H1 (cell line): ENCODE measurements at regions not wholly inside any gene's neighbourhood (a gene's known extent, or its start where the extent isn't known, plus 50 kb on each side); places are given as distances from the start of the nearest gene placed in this dataset.
A peak's percentile ranks its signal among the peaks of the same experiment; 100 is the strongest.

ENCODE experiments used
- CTCF ChIA-PET: fragments of 300-600 bp; sonication (Branson Sonifier 250); formaldehyde crosslinking; loops from one replicate; lab custom pipeline; 2021; ENCODE audit not compliant: partially characterized antibody; lab: Charles Lee
- POLR2A ChIA-PET: fragments of 300-600 bp; sonication (Branson Sonifier 250); formaldehyde crosslinking; loops from one replicate; lab custom pipeline; 2021; ENCODE audit warnings: inconsistent platforms; ENCODE audit not compliant: partially characterized antibody; lab: Charles Lee
- DNase-seq, 2 experiments: peaks; one replicate each; pipeline versions ENCODE4 v3.0.0 to v3.0.0-alpha.2; 2010 to 2022; ENCODE audit warnings: low spot score in 2 of 2, low read depth in 1 of 2, mixed read lengths in 1 of 2
- FAIRE-seq: peaks from 2 replicates; lab custom pipeline; 2011; peaks lifted over from hg19 to GRCh38; lab: Jason Lieb, UNC
- H2AFZ ChIP-seq: 2 replicates; pipeline ENCODE4 v1.8.1; 2012; ENCODE audit warnings: low read length, inconsistent platforms
- H2AK5ac ChIP-seq: 2 replicates; pipeline ENCODE4 v1.6.1; 2013; ENCODE audit warnings: low read depth, low read length
- H2BK120ac ChIP-seq: replicated peaks from 2 replicates; pipeline ENCODE3; 2013; ENCODE audit warnings: low read depth, low read length, inconsistent platforms
- H2BK12ac ChIP-seq: 2 replicates; pipeline ENCODE4 v1.6.1; 2013; ENCODE audit warnings: low read depth, low read length
- H2BK15ac ChIP-seq: 2 replicates; pipeline ENCODE4 v1.6.1; 2013; ENCODE audit warnings: low read length
- H2BK20ac ChIP-seq: 2 replicates; pipeline ENCODE4 v1.6.1; 2013; ENCODE audit warnings: low read length
- H2BK5ac ChIP-seq: 2 replicates; pipeline ENCODE4 v1.6.1; 2013; ENCODE audit warnings: low read depth, low read length
- H3K14ac ChIP-seq: 2 replicates; pipeline ENCODE4 v1.6.1; 2013; ENCODE audit warnings: inconsistent platforms; ENCODE audit not compliant: insufficient read length
- H3K18ac ChIP-seq: 2 replicates; pipeline ENCODE4 v1.6.1; 2013; ENCODE audit warnings: low read length; ENCODE audit errors: extremely low read depth
- H3K23ac ChIP-seq: 2 replicates; pipeline ENCODE4 v1.6.1; 2013; ENCODE audit warnings: inconsistent platforms; ENCODE audit not compliant: insufficient read length
- H3K23me2 ChIP-seq: 2 replicates; pipeline ENCODE4 v1.6.1; 2013; ENCODE audit warnings: low read depth, low read length
- H3K27ac ChIP-seq: 2 replicates; pipeline ENCODE4 v1.6.1; 2011; ENCODE audit warnings: low read depth, low read length, inconsistent platforms
- H3K27me3 ChIP-seq, 4 experiments: replicated peaks in 1 of 4; 1 replicate in 1 of 4; 2 replicates in 3 of 4; pipeline versions ENCODE4 v1.6.1 to v1.8.1; 2011 to 2013; ENCODE audit warnings: low read length in 3 of 4, mild to moderate bottlenecking in 3 of 4, inconsistent platforms in 2 of 4, mixed read lengths in 2 of 4, moderate library complexity in 1 of 4; ENCODE audit not compliant: control insufficient read depth in 3 of 4, insufficient read depth in 3 of 4; ENCODE audit errors: extremely low read depth in 1 of 4
- H3K36me3 ChIP-seq, 4 experiments: 2 replicates each; pipeline versions ENCODE4 v1.6.1 to v1.8.1; 2011 to 2013; ENCODE audit warnings: mild to moderate bottlenecking in 4 of 4, low read length in 3 of 4, moderate library complexity in 2 of 4, control low read depth in 1 of 4, inconsistent platforms in 1 of 4; ENCODE audit not compliant: insufficient read depth in 4 of 4, control insufficient read depth in 2 of 4
- H3K4ac ChIP-seq: replicated peaks from 2 replicates; pipeline ENCODE3; 2013; ENCODE audit warnings: low read length, low read depth, mixed read lengths, inconsistent platforms; ENCODE audit not compliant: insufficient read length
- H3K4me1 ChIP-seq, 4 experiments: replicated peaks in 1 of 4; 1 replicate in 1 of 4; 2 replicates in 3 of 4; pipeline versions ENCODE4 v1.6.1 to v1.8.1; 2011 to 2013; ENCODE audit warnings: low read length in 3 of 4, inconsistent platforms in 2 of 4, mixed read lengths in 1 of 4; ENCODE audit not compliant: insufficient read depth in 4 of 4, control insufficient read depth in 3 of 4
- H3K4me2 ChIP-seq, 2 experiments: 2 replicates each; pipeline versions ENCODE4 v1.6.1 to v1.8.1; 2011 to 2013; ENCODE audit warnings: low read depth in 2 of 2, low read length in 2 of 2, control low read depth in 1 of 2, inconsistent platforms in 1 of 2, mild to moderate bottlenecking in 1 of 2; ENCODE audit not compliant: insufficient read depth in 1 of 2
- H3K4me3 ChIP-seq, 4 experiments: fragments of 200-600, 300-600 bp in 1 of 4; sonication (generic), shearing (Covaris generic), sonication (Bioruptor Twin) in 1 of 4; 2 replicates each; pipeline versions ENCODE4 v1.5.1 to v1.8.1; 2011 to 2016; ENCODE audit warnings: low read length in 4 of 4, low read depth in 3 of 4, control low read depth in 2 of 4, inconsistent platforms in 2 of 4, mild to moderate bottlenecking in 2 of 4, mixed read lengths in 1 of 4, moderate library complexity in 1 of 4; ENCODE audit not compliant: insufficient read depth in 2 of 4; ENCODE audit errors: extremely low read depth in 1 of 4
- H3K56ac ChIP-seq: replicated peaks from 2 replicates; pipeline ENCODE3; 2013; ENCODE audit warnings: low read depth, mild to moderate bottlenecking, mixed read lengths, low read length, inconsistent platforms; ENCODE audit not compliant: insufficient read length
- H3K79me1 ChIP-seq: 2 replicates; pipeline ENCODE4 v1.6.1; 2013; ENCODE audit warnings: low read depth, low read length, control low read depth
- H3K79me2 ChIP-seq, 2 experiments: 2 replicates each; pipeline versions ENCODE4 v1.6.1 to v1.8.1; 2012 to 2013; ENCODE audit warnings: low read length in 2 of 2, mild to moderate bottlenecking in 2 of 2, inconsistent platforms in 1 of 2; ENCODE audit not compliant: insufficient read depth in 2 of 2, control insufficient read depth in 1 of 2
- H3K9ac ChIP-seq, 4 experiments: replicated peaks in 1 of 4; 1 replicate in 1 of 4; 2 replicates in 3 of 4; pipeline versions ENCODE4 v1.6.1 to v1.8.1; 2011 to 2013; ENCODE audit warnings: low read depth in 3 of 4, low read length in 3 of 4, control low read depth in 2 of 4, mild to moderate bottlenecking in 2 of 4, moderate library complexity in 2 of 4, inconsistent platforms in 1 of 4; ENCODE audit errors: extremely low read depth in 1 of 4
- H3K9me3 ChIP-seq, 2 experiments: 2 replicates each; pipeline versions ENCODE4 v1.6.1 to v1.8.1; 2012 to 2013; ENCODE audit warnings: mild to moderate bottlenecking in 2 of 2, moderate library complexity in 2 of 2, control low read depth in 1 of 2, inconsistent platforms in 1 of 2, low read depth in 1 of 2, low read length in 1 of 2, mixed read lengths in 1 of 2; ENCODE audit not compliant: insufficient read depth in 2 of 2
- H4K20me1 ChIP-seq, 2 experiments: replicated peaks in 1 of 2; 2 replicates each; pipeline versions ENCODE3 to v1.8.1; 2011 to 2013; ENCODE audit warnings: inconsistent platforms in 2 of 2, low read length in 2 of 2, mild to moderate bottlenecking in 1 of 2; ENCODE audit not compliant: insufficient read depth in 2 of 2, control insufficient read depth in 1 of 2
- H4K5ac ChIP-seq: 2 replicates; pipeline ENCODE4 v1.6.1; 2013; ENCODE audit warnings: low read length, low read depth, mixed read lengths, inconsistent platforms; ENCODE audit not compliant: insufficient read length
- H4K8ac ChIP-seq: 2 replicates; pipeline ENCODE4 v1.8.0; 2013; ENCODE audit warnings: mild to moderate bottlenecking, moderate library complexity, low read length, inconsistent platforms; ENCODE audit not compliant: insufficient read depth; ENCODE audit errors: extremely low read depth
- H4K91ac ChIP-seq: replicated peaks from 2 replicates; pipeline ENCODE3; 2013; ENCODE audit warnings: low read length, mixed read lengths, inconsistent platforms; ENCODE audit not compliant: insufficient read length
- ASH2L ChIP-seq: fragments of 200-600, 300-600 bp; sonication (generic); IDR thresholded peaks from one replicate; pipeline ENCODE4 v1.7.1; 2017; ENCODE audit warnings: low read length
- CHD1 ChIP-seq: IDR thresholded peaks from 2 replicates; pipeline ENCODE4 v1.6.1; 2012; ENCODE audit warnings: low read depth, low read length, improper control_type of control experiment
- EP300 ChIP-seq, 2 experiments: IDR thresholded peaks; 1 replicate in 1 of 2; 2 replicates in 1 of 2; pipeline ENCODE4 v1.6.1; 2011 to 2012; ENCODE audit warnings: low read depth in 2 of 2, low read length in 2 of 2, mild to moderate bottlenecking in 2 of 2, borderline replicate concordance in 1 of 2, inconsistent platforms in 1 of 2, moderate library complexity in 1 of 2
- EZH2 ChIP-seq: fragments of 200-600 bp; sonication (generic); IDR thresholded peaks from 2 replicates; pipeline ENCODE4 v1.7.1; 2012; ENCODE audit warnings: low read depth, mild to moderate bottlenecking, moderate library complexity, low read length, inconsistent platforms; ENCODE audit not compliant: severe bottlenecking
- GTF2F1 ChIP-seq: IDR thresholded peaks from 2 replicates; pipeline ENCODE4 v1.6.1; 2012; ENCODE audit warnings: low read depth, low read length, improper control_type of control experiment, borderline replicate concordance
- JUND ChIP-seq: IDR thresholded peaks from 2 replicates; pipeline ENCODE4 v1.6.1; 2011; ENCODE audit warnings: mild to moderate bottlenecking, improper control_type of control experiment, low read length
- MAFK ChIP-seq: IDR thresholded peaks from 2 replicates; pipeline ENCODE4 v1.6.1; 2012; ENCODE audit warnings: low read depth, mild to moderate bottlenecking, improper control_type of control experiment, low read length
- NRF1 ChIP-seq: IDR thresholded peaks from 2 replicates; pipeline ENCODE4 v1.6.1; 2011; ENCODE audit warnings: mild to moderate bottlenecking, low read depth, low read length, improper control_type of control experiment
- POLR2AphosphoS5 ChIP-seq: IDR thresholded peaks from 2 replicates; pipeline ENCODE4 v1.6.1; 2011; ENCODE audit warnings: low read depth, low read length
- RXRA ChIP-seq: IDR thresholded peaks from 2 replicates; pipeline ENCODE4 v1.6.1; 2011; ENCODE audit warnings: low read depth, mild to moderate bottlenecking, low read length, moderate library complexity; ENCODE audit not compliant: insufficient read depth
- SAP30 ChIP-seq: fragments of 300-600 bp; sonication (generic); IDR thresholded peaks from 2 replicates; pipeline ENCODE4 v1.7.1; 2012; ENCODE audit warnings: low read length, moderate library complexity, mild to moderate bottlenecking, inconsistent platforms; ENCODE audit not compliant: insufficient read depth, insufficient replicate concordance
- SP1 ChIP-seq: IDR thresholded peaks from 2 replicates; pipeline ENCODE4 v1.6.1; 2011; ENCODE audit warnings: low read depth, low read length
- TEAD4 ChIP-seq: IDR thresholded peaks from 2 replicates; pipeline ENCODE4 v1.6.1; 2012; ENCODE audit warnings: low read depth, low read length, inconsistent platforms, mixed read lengths
- WGBS, 2 experiments: shearing (Covaris generic) in 1 of 2; methylation state at CpG; one replicate each; pipeline versions ENCODE4 v1.1.6 to v1.1.7; 2013 to 2015; ENCODE audit warnings: low lambda C conversion rate in 2 of 2, mixed read lengths in 2 of 2, inconsistent platforms in 1 of 2, low coverage in 1 of 2, missing lambda C conversion rate in 1 of 2; ENCODE audit not compliant: insufficient replicate concordance in 2 of 2, insufficient coverage in 1 of 2, insufficient read length in 1 of 2; ENCODE audit errors: extremely low coverage in 1 of 2, missing lambda C conversion rate in 1 of 2; 5-methylcytosine and 5-hydroxymethylcytosine counted together
- TF ChIP-seq, protein P1 (sequence below): IDR thresholded peaks from 2 replicates; pipeline ENCODE4 v1.6.1; 2011; ENCODE audit warnings: low read depth, mild to moderate bottlenecking, low read length; ENCODE audit not compliant: insufficient read depth

DNA sequence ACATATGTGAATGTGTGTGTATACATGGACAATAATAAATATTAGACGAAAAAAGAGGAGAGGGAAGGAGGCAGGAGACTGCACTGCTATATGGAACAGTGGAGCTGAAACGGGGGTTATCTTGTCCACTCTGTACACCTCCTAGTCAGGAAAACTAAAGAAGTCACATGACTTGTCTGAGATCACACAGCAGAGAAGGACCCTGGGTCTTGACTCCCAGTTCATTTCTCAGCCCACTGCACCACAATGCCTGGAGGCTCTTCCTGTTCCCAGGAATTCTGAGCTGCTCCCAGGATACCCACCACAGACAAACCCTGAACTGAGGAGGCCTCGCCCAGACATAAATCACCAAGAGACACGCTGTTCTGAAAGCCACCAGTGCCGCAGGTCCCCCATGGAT is 349.6 kb downstream of the CTTN start:
- H3K4me1 ChIP-seq: peaks cover 4 to 16% (median 10%) of the 10 kb centered on the region in 4 experiments
- no peak overlapping the region for H3K4me2 ChIP-seq
- no peak overlapping the region for H3K14ac ChIP-seq
- POLR2A ChIA-PET: no interaction called here
- no peak overlapping the region for H4K8ac ChIP-seq
- H3K4ac ChIP-seq: no peak overlapping the region
- no peak overlapping the region for H3K18ac ChIP-seq
- H2AFZ ChIP-seq: no peak overlapping the region
- CTCF ChIA-PET: interaction anchor here (1.0 to 1.4 kb wide), 3 partner anchors 14 to 281 kb away, joined by 3 to 7 read pairs (median 3); no protein-coding TSS in a partner anchor
- H3K27ac ChIP-seq: no peak overlapping the region
- DNase-seq (no peak), FAIRE-seq (no peak)
- H2AK5ac ChIP-seq: no peak overlapping the region; the same call in 1 of the 2 replicates
- peaks cover 0 to 3% of the 10 kb centered on the region in 2 experiments for H4K20me1 ChIP-seq
- H3K56ac ChIP-seq: no peak overlapping the region
- no peak overlapping the region for H4K5ac ChIP-seq
- H3K36me3 ChIP-seq: no peaks in the 10 kb centered on the region
- H3K27me3 ChIP-seq: no peaks in the 10 kb centered on the region
- 100% methylated on average over 3 of the region's 5 CpGs; no CpG with 5 or more reads in 1 of the 2 experiments for WGBS, 2 experiments
- H2BK5ac ChIP-seq: 0 out of 2 replicates have a peak overlapping the region, but pooled peaks have one; percentile 63
- H3K79me1 ChIP-seq: peaks cover 4% of the 10 kb centered on the region
- no peak overlapping the region for H3K23ac ChIP-seq
- H3K9me3 ChIP-seq: peaks cover 13 to 16% of the 10 kb centered on the region in 2 experiments
- H3K9ac ChIP-seq: no peak overlapping the region
- 0 out of 2 replicates have a peak overlapping the region, but pooled peaks have one; percentile 48 for H2BK15ac ChIP-seq
- no peak overlapping the region; the same call in 1 of the 2 replicates for H2BK20ac ChIP-seq
- no peak overlapping the region for H3K4me3 ChIP-seq
- TF ChIP-seq CHD1 (no peak), MAFK (no peak), EZH2 (no peak), EP300 (IDR thresholded peaks at IDR 0.05; ENCODE audit: borderline replicate concordance in 1 of 2, low read depth in 2 of 2, low read length in 2 of 2) (no peak), SP1 (no peak), JUND (no peak), POLR2AphosphoS5 (no peak), TEAD4 (no peak), SAP30 (no peak), GTF2F1 (no peak), NRF1 (no peak), RXRA (no peak), ASH2L (no peak)
- TF ChIP-seq, protein P1, sequence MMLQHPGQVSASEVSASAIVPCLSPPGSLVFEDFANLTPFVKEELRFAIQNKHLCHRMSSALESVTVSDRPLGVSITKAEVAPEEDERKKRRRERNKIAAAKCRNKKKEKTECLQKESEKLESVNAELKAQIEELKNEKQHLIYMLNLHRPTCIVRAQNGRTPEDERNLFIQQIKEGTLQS: no peak
- H3K23me2 ChIP-seq: no peaks in the 10 kb centered on the region
- H4K91ac ChIP-seq: no peak overlapping the region
- no peaks in the 10 kb centered on the region for H3K79me2 ChIP-seq
- no peak overlapping the region for H2BK12ac ChIP-seq
- H2BK120ac ChIP-seq: no peak overlapping the region
